ENCODE measurements at regions not wholly inside any gene's neighbourhood (a gene's known extent, or its start where the extent isn't known, plus 50 kb on each side); places are given as distances from the start of the nearest gene placed in this dataset.

GRCh38 chr16:60271781-60272180 lies 1537.7 kb upstream of the GOT2 start:
- Histone ChIP-seq H3K79me2 (ENCODE audit: low read length) (no peaks in the 10 kb centered on the region), H3K4me2 (ENCODE audit: low read depth, low read length) (no peak overlapping the region), H3K9ac (ENCODE audit: low read length) (no peak overlapping the region), H3F3A (ENCODE audit: insufficient read depth, low read length) (no peaks in the 10 kb centered on the region), H3K27ac (ENCODE audit: low read length) (no peak overlapping the region), H3K36me3 (replicated peaks; ENCODE audit: insufficient read depth, low read length) (no peaks in the 10 kb centered on the region), H3K4me1 (ENCODE audit: low read length) (no peaks in the 10 kb centered on the region), H3K27me3 (replicated peaks; ENCODE audit: insufficient read depth, low read length) (no peaks in the 10 kb centered on the region), H2AFZ (ENCODE audit: low read length) (no peak overlapping the region), H3K9me2 (replicated peaks; ENCODE audit: insufficient read depth, low read length) (no peaks in the 10 kb centered on the region), H4K20me1 (ENCODE audit: insufficient read depth, low read length) (no peaks in the 10 kb centered on the region), H3K4me3 (ENCODE audit: low read length) (no peak overlapping the region), H3K9me3 (replicated peaks; ENCODE audit: insufficient read depth, low read length) (no peaks in the 10 kb centered on the region)
- TF ChIP-seq CTCF (IDR thresholded peaks at IDR 0.05; ENCODE audit: low read length) (no peak), EZH2 (optimal IDR thresholded peaks at IDR 0.05; ENCODE audit: low read depth, low read length) (no peak), EZH2phosphoT487 (IDR thresholded peaks at IDR 0.05; ENCODE audit: low read length) (no peak)
- no peak for DNase-seq

- H3K79me2 ChIP-seq (ENCODE audit: low read length) = no peaks in the 10 kb centered on the region
- H3K4me1 ChIP-seq (ENCODE audit: low read length) = no peaks in the 10 kb centered on the region
- no peak overlapping the region for H3K4me2 ChIP-seq (ENCODE audit: low read depth, low read length)
- no peaks in the 10 kb centered on the region for H3K9me2 ChIP-seq (replicated peaks; ENCODE audit: insufficient read depth, low read length)
- no peak overlapping the region for H2AFZ ChIP-seq (ENCODE audit: low read length)
- no peak overlapping the region for H3K9ac ChIP-seq (ENCODE audit: low read length)
- no peaks in the 10 kb centered on the region for H4K20me1 ChIP-seq (ENCODE audit: insufficient read depth, low read length)
- H3K9me3 ChIP-seq (replicated peaks; ENCODE audit: insufficient read depth, low read length) = no peaks in the 10 kb centered on the region
- no peak overlapping the region for H3K27ac ChIP-seq (ENCODE audit: low read length)
- DNase-seq = no peak
- no peaks in the 10 kb centered on the region for H3K27me3 ChIP-seq (replicated peaks; ENCODE audit: insufficient read depth, low read length)
- no peaks in the 10 kb centered on the region for H3K36me3 ChIP-seq (replicated peaks; ENCODE audit: insufficient read depth, low read length)
- H3K4me3 ChIP-seq (ENCODE audit: low read length) = no peak overlapping the region
- TF ChIP-seq EZH2phosphoT487 (IDR thresholded peaks at IDR 0.05; ENCODE audit: low read length) = no peak
- TF ChIP-seq EZH2 (optimal IDR thresholded peaks at IDR 0.05; ENCODE audit: low read depth, low read length) = no peak
- no peak for TF ChIP-seq CTCF (IDR thresholded peaks at IDR 0.05; ENCODE audit: low read length)
- H3F3A ChIP-seq (ENCODE audit: insufficient read depth, low read length) = no peaks in the 10 kb centered on the region
These were observed 1537.1 kb upstream of the GOT2 start for GRCh38 chr16:60271025-60271771.

DNA sequence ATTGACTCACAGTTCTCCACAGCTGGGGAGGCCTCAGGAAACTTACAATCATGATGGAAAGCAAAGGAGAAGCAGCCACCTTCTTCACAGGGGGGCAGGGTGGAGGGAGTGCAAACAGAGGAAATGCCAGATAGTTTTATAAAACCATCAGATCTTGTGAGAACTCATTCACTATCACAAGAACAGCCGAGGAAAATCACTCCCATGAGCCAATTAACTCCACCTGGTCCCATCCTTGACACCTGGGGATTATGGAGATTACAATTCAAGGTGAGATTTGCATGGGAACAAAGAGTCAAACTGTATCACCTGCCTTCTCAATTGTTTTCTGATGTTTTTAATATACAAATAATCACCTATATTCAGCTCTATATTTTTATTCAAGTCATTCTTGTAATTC lies 1527.3 kb upstream of the GOT2 start:
- TF ChIP-seq CTCF (IDR thresholded peaks at IDR 0.05; ENCODE audit: low read length) (no peak), EZH2phosphoT487 (IDR thresholded peaks at IDR 0.05; ENCODE audit: low read length) (no peak), EZH2 (optimal IDR thresholded peaks at IDR 0.05; ENCODE audit: low read depth, low read length) (no peak)
- H3K4me2 ChIP-seq (ENCODE audit: low read depth, low read length) = no peak overlapping the region
- H3K27me3 ChIP-seq (replicated peaks; ENCODE audit: insufficient read depth, low read length) = no peaks in the 10 kb centered on the region
- H3K9ac ChIP-seq (ENCODE audit: low read length) = no peak overlapping the region
- no peaks in the 10 kb centered on the region for H3F3A ChIP-seq (ENCODE audit: insufficient read depth, low read length)
- no peaks in the 10 kb centered on the region for H3K79me2 ChIP-seq (ENCODE audit: low read length)
- no peaks in the 10 kb centered on the region for H3K36me3 ChIP-seq (replicated peaks; ENCODE audit: insufficient read depth, low read length)
- no peak overlapping the region for H3K4me3 ChIP-seq (ENCODE audit: low read length)
- H2AFZ ChIP-seq (ENCODE audit: low read length) = no peak overlapping the region
- no peaks in the 10 kb centered on the region for H3K4me1 ChIP-seq (ENCODE audit: low read length)
- no peaks in the 10 kb centered on the region for H3K9me3 ChIP-seq (replicated peaks; ENCODE audit: insufficient read depth, low read length)
- DNase-seq = no peak
- no peaks in the 10 kb centered on the region for H3K9me2 ChIP-seq (replicated peaks; ENCODE audit: insufficient read depth, low read length)
- no peak overlapping the region for H3K27ac ChIP-seq (ENCODE audit: low read length)
- no peaks in the 10 kb centered on the region for H4K20me1 ChIP-seq (ENCODE audit: insufficient read depth, low read length)
